ENCODE measurements at regions not wholly inside any gene's neighbourhood (a gene's known extent, or its start where the extent isn't known, plus 50 kb on each side); places are given as distances from the start of the nearest gene placed in this dataset.

DNA sequence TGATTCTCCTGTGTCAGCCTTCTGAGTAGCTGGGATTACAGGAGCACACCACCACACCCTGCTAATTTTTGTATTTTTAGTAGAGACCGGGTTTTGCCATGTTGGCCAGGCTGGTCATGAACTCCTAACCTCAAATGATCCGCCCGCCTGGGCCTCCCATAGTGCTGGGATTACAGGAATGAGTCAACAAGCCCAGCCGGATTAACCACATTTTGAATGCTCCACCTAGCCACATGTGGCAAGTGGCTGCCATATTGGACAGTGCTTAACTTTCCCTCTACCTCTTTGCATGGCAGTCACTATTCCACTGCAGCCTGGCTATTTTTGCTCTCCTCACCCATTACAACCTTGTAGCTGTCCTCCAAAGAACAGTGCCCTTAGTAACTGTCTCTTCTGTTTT lies 160.1 kb downstream of the GATA3 start:
- no peaks in the 10 kb centered on the region for H3K27me3 ChIP-seq (ENCODE audit: insufficient read depth, low read length)
- BruUV-seq (replicated peaks) = no TSS peak
- no peak overlapping the region for H3K9ac ChIP-seq (ENCODE audit: low read length)
- POLR2A ChIA-PET = no interaction called here
- RAD21 ChIA-PET (ENCODE audit: low non-redundant PET in 1 of 2, low total read pairs in 2 of 2, uncharacterized antibody in 2 of 2, unreplicated experiment in 2 of 2) = no interaction called here
- no peaks in the 10 kb centered on the region for H3K36me3 ChIP-seq (ENCODE audit: control insufficient read depth in 1 of 2, insufficient read depth in 2 of 2, low read length in 2 of 2)
- no peaks in the 10 kb centered on the region for H3K9me3 ChIP-seq (ENCODE audit: control insufficient read depth in 1 of 2, insufficient read depth in 1 of 2, low read depth in 1 of 2, low read length in 2 of 2)
- no peak overlapping the region for H2AFZ ChIP-seq (ENCODE audit: low read depth, low read length, poor library complexity, severe bottlenecking)
- CTCF ChIA-PET = no interaction called here
- TF ChIP-seq JUND (IDR thresholded peaks at IDR 0.05) = no peak
- no peak for TF ChIP-seq RAD21 (IDR thresholded peaks at IDR 0.05; ENCODE audit: low read depth)
- TF ChIP-seq YY1 (IDR thresholded peaks at IDR 0.05; ENCODE audit: extremely low read depth, insufficient replicate concordance, low read depth, low read length) = no peak
- no peak for TF ChIP-seq CEBPB (IDR thresholded peaks at IDR 0.05; ENCODE audit: low read depth)
- TF ChIP-seq CBX3 (IDR thresholded peaks at IDR 0.05; ENCODE audit: low read depth) = no peak
- no peak for TF ChIP-seq EGR1 (IDR thresholded peaks at IDR 0.05; ENCODE audit: low read depth)
- no peak for TF ChIP-seq ZNF274 (IDR thresholded peaks at IDR 0.05; ENCODE audit: low read depth, low read length)
- no peak for TF ChIP-seq POLR2A (IDR thresholded peaks at IDR 0.05; ENCODE audit: borderline replicate concordance, extremely low read depth, insufficient read depth, insufficient read length)
- TF ChIP-seq, protein P1, sequence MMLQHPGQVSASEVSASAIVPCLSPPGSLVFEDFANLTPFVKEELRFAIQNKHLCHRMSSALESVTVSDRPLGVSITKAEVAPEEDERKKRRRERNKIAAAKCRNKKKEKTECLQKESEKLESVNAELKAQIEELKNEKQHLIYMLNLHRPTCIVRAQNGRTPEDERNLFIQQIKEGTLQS (IDR thresholded peaks at IDR 0.05) = no peak
- no peak for TF ChIP-seq SRF (IDR thresholded peaks at IDR 0.05; ENCODE audit: low read depth)
- TF ChIP-seq, protein P2, sequence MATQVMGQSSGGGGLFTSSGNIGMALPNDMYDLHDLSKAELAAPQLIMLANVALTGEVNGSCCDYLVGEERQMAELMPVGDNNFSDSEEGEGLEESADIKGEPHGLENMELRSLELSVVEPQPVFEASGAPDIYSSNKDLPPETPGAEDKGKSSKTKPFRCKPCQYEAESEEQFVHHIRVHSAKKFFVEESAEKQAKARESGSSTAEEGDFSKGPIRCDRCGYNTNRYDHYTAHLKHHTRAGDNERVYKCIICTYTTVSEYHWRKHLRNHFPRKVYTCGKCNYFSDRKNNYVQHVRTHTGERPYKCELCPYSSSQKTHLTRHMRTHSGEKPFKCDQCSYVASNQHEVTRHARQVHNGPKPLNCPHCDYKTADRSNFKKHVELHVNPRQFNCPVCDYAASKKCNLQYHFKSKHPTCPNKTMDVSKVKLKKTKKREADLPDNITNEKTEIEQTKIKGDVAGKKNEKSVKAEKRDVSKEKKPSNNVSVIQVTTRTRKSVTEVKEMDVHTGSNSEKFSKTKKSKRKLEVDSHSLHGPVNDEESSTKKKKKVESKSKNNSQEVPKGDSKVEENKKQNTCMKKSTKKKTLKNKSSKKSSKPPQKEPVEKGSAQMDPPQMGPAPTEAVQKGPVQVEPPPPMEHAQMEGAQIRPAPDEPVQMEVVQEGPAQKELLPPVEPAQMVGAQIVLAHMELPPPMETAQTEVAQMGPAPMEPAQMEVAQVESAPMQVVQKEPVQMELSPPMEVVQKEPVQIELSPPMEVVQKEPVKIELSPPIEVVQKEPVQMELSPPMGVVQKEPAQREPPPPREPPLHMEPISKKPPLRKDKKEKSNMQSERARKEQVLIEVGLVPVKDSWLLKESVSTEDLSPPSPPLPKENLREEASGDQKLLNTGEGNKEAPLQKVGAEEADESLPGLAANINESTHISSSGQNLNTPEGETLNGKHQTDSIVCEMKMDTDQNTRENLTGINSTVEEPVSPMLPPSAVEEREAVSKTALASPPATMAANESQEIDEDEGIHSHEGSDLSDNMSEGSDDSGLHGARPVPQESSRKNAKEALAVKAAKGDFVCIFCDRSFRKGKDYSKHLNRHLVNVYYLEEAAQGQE (IDR thresholded peaks at IDR 0.05; ENCODE audit: low read depth) = no peak
- TF ChIP-seq ZFX (IDR thresholded peaks at IDR 0.05) = no peak
- TF ChIP-seq POLR2AphosphoS5 (IDR thresholded peaks at IDR 0.05; ENCODE audit: low read depth, low read length) = no peak
- no peak for TF ChIP-seq ELF1 (IDR thresholded peaks at IDR 0.05; ENCODE audit: borderline replicate concordance, low read depth)
- ATAC-seq = no peak
- H3K4me2 ChIP-seq (ENCODE audit: low read length) = no peak overlapping the region
- H3K9me2 ChIP-seq (ENCODE audit: insufficient read depth) = no peaks in the 10 kb centered on the region
- intact Hi-C loops (cut with micrococcal nuclease) = no loop called here
- H3K79me2 ChIP-seq (ENCODE audit: insufficient read depth, low read length) = no peaks in the 10 kb centered on the region
- DNase-seq (ENCODE audit: low read depth, low spot score) = no peak
- no peaks in the 10 kb centered on the region for H4K20me1 ChIP-seq (ENCODE audit: insufficient read depth)
- H3K4me1 ChIP-seq (ENCODE audit: control insufficient read depth in 1 of 2, insufficient read depth in 2 of 2, low read length in 2 of 2) = no peaks in the 10 kb centered on the region
- no peak overlapping the region for H3K4me3 ChIP-seq (replicated peaks in 1 of 2; ENCODE audit: low read depth in 1 of 2, low read length in 2 of 2)
- H3K27ac ChIP-seq (ENCODE audit: low read depth, low read length) = no peak overlapping the region

Measured in HCT116 (cell line).